Esophagus squamous epithelium (tissue), 5 donors: ENCODE measurements at regions not wholly inside any gene's neighbourhood (a gene's known extent, or its start where the extent isn't known, plus 50 kb on each side); places are given as distances from the start of the nearest gene placed in this dataset.
A peak's percentile ranks its signal among the peaks of the same experiment; 100 is the strongest.

ENCODE experiments used
- DNase-seq: peaks from one replicate; lab custom pipeline; 2025; lab: John Stamatoyannopoulos, UW
- H3K27ac ChIP-seq, 4 donors: fragments of 200-600 bp; sonication (generic); one replicate each; pipeline ENCODE4 v1.5.1; 2016 to 2019; ENCODE audit warnings: mild to moderate bottlenecking in 1 of 4
- H3K27me3 ChIP-seq, 4 donors: fragments of 200-600 bp; sonication (generic); 1 replicate in 3 of 4; 2 replicates in 1 of 4; pipeline versions ENCODE4 v1.5.1 to v1.6.0; 2017 to 2021; ENCODE audit warnings: antibody characterized with exemption in 1 of 4
- H3K36me3 ChIP-seq, 3 donors: fragments of 200-600 bp; sonication (generic); one replicate each; pipeline ENCODE4 v1.5.1; 2016 to 2019
- H3K4me1 ChIP-seq, 3 donors: fragments of 200-600 bp; sonication (generic); one replicate each; pipeline ENCODE4 v1.5.1; 2017 to 2019
- H3K4me3 ChIP-seq, 4 donors: fragments of 200-600 bp; sonication (generic); 1 replicate in 3 of 4; 2 replicates in 1 of 4; pipeline ENCODE4 v1.5.1; 2016 to 2019; ENCODE audit warnings: mild to moderate bottlenecking in 2 of 4, moderate library complexity in 1 of 4
- H3K9me3 ChIP-seq, 3 donors: fragments of 200-600 bp; sonication (generic); one replicate each; pipeline ENCODE4 v1.5.1; 2016 to 2019
- CTCF ChIP-seq, 6 experiments: fragments of 450-650 bp in 4 of 6; fragments of 200-600 bp in 2 of 6; sonication (generic) in 2 of 6; IDR thresholded peaks; one replicate each; pipeline ENCODE4 v1.5.1; 2016 to 2019; ENCODE audit warnings: antibody characterized with exemption in 6 of 6, mild to moderate bottlenecking in 4 of 6, moderate library complexity in 4 of 6
- POLR2A ChIP-seq, 4 donors: fragments of 450-650 bp; IDR thresholded peaks; one replicate each; pipeline ENCODE4 v1.6.1; 2017; ENCODE audit warnings: antibody characterized with exemption in 4 of 4, mild to moderate bottlenecking in 4 of 4, moderate library complexity in 3 of 4
- WGBS, 2 donors: methylation state at CpG; one replicate each; pipeline ENCODE4 v1.1.5; 2018; 5-methylcytosine and 5-hydroxymethylcytosine counted together
- intact Hi-C: fragments of 100-400 bp; cut with DNase I; formaldehyde crosslinking; loops from one replicate; pipeline ENCODE4 v1.15.0; 2022
- donor health status: DM: yes; HTN: yes; CAD: no.

GRCh38 chr5:42225009-42225408, 198.2 kb upstream of the GHR start:
- H3K9me3 ChIP-seq: no peaks in the 10 kb centered on the region
- no peak overlapping the region for H3K27ac ChIP-seq
- TF ChIP-seq POLR2A (IDR thresholded peaks at IDR 0.05): no peak
- TF ChIP-seq CTCF (IDR thresholded peaks at IDR 0.05): no peak
- H3K27me3 ChIP-seq: no peaks in the 10 kb centered on the region
- H3K4me1 ChIP-seq: no peaks in the 10 kb centered on the region
- intact Hi-C loops: no loop called here
- no peak overlapping the region for H3K4me3 ChIP-seq
- 74 to 92% methylated on average over 2 of the region's 2 CpGs for WGBS, 2 donors
- H3K36me3 ChIP-seq: no peaks in the 10 kb centered on the region
- DNase-seq: no peak

DNA sequence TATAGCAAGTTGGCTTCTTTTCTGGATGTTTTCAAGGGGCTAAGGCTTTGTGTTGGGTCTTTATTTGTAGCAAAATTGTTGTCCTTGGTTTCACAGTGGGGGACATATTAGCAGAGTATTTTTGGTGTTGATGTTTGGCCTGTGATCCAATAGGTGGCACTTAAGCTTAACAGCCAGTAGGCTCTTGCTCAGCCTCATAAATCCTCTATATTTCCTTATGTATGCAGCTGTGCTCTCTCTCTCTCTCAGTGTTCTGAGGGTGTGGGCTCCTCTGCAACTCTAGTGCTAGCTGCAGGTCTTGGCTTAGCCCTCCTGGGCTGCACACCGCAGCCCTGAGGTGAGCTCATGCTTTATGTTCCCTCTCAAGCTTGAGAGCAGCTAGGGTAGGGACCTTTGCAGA, 195.0 kb upstream of the GHR start:
- Histone ChIP-seq H3K27ac (no peak overlapping the region), H3K36me3 (no peaks in the 10 kb centered on the region), H3K4me3 (no peak overlapping the region), H3K9me3 (no peaks in the 10 kb centered on the region), H3K27me3 (no peaks in the 10 kb centered on the region), H3K4me1 (no peaks in the 10 kb centered on the region)
- no peak for DNase-seq
- intact Hi-C loops: no loop called here
- TF ChIP-seq CTCF (IDR thresholded peaks at IDR 0.05) (peak in 1 of 6 experiments; percentile 4), POLR2A (IDR thresholded peaks at IDR 0.05) (no peak)
- WGBS, 2 donors: no CpG with 5 or more reads among the region's 1 CpG

DNA sequence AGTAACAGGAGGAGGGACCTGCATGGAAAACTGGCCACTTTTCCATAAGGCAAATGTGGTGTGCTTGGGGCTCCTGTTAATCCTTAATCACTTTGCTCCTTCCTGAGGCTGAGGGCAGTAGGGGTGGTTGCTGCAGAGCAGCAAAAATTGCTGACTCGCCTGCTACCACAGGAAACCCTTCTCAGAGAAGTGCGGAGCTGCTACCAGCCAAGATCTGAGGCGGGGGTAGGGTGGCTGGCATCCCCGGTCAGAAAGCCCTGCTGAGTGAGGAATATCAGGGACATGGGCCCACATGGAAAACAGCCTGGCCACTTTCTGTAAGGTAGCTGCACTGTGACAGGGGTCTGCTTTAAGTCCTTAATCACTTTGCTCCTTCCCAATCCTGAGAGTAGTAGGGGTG, 192.4 kb upstream of the GHR start:
- no peak overlapping the region for H3K4me3 ChIP-seq
- no peak for DNase-seq
- H3K36me3 ChIP-seq: no peaks in the 10 kb centered on the region
- H3K4me1 ChIP-seq: no peaks in the 10 kb centered on the region
- no peak overlapping the region for H3K27ac ChIP-seq
- intact Hi-C loops: no loop called here
- no peaks in the 10 kb centered on the region for H3K27me3 ChIP-seq
- TF ChIP-seq POLR2A (IDR thresholded peaks at IDR 0.05): no peak
- no peak for TF ChIP-seq CTCF (IDR thresholded peaks at IDR 0.05)
- whole genome bisulfite sequencing, 2 donors: 74% methylated on average over 4 of the region's 4 CpGs; no CpG with 5 or more reads in 1 of the 2 donors
- no peaks in the 10 kb centered on the region for H3K9me3 ChIP-seq

DNA sequence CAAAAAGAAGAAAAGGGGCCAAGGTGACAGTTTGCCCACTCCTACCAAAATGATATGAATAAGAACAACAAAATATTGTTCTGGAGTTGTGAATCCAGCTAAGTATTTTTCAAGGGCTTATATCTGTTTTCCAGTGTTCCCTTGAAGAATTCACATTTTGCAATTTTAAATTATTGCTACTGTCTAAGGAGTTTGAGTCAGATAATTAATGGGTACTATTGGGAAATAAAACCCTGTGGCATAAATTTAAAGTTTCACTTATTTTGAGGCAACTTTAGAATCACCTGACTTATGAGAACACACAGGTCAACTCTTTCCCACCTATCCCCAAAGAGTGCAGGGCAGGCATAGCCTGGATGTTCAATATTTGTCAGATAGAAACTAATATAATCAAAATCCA, 188.0 kb upstream of the GHR start:
- Histone ChIP-seq H3K36me3 (no peaks in the 10 kb centered on the region), H3K9me3 (no peaks in the 10 kb centered on the region), H3K27me3 (no peaks in the 10 kb centered on the region), H3K27ac (no peak overlapping the region), H3K4me1 (no peaks in the 10 kb centered on the region), H3K4me3 (no peak overlapping the region)
- no peak for TF ChIP-seq CTCF (IDR thresholded peaks at IDR 0.05)
- no peak for DNase-seq
- intact Hi-C loops: no loop called here

- H3K36me3 ChIP-seq: no peaks in the 10 kb centered on the region
- no peak overlapping the region for H3K4me3 ChIP-seq
- WGBS, 2 donors: 71 to 83% methylated on average over 3 of the region's 3 CpGs
- intact Hi-C loops: no loop called here
- no peaks in the 10 kb centered on the region for H3K9me3 ChIP-seq
- H3K27ac ChIP-seq: no peak overlapping the region
- no peaks in the 10 kb centered on the region for H3K4me1 ChIP-seq
- no peak for DNase-seq
- no peak for TF ChIP-seq CTCF (IDR thresholded peaks at IDR 0.05)
- TF ChIP-seq POLR2A (IDR thresholded peaks at IDR 0.05): no peak
- no peaks in the 10 kb centered on the region for H3K27me3 ChIP-seq
Observed at GRCh38 chr5:42235837-42236236, 187.4 kb upstream of the GHR start.
